ENCODE measurements at regions not wholly inside any gene's neighbourhood (a gene's known extent, or its start where the extent isn't known, plus 50 kb on each side); places are given as distances from the start of the nearest gene placed in this dataset.

GRCh38 chr15:95119041-95119610 is 887.8 kb downstream of the MCTP2 start:
- TF ChIP-seq CTCF (optimal IDR thresholded peaks at IDR 0.05 in 1 of 3, IDR thresholded peaks at IDR 0.05 in 1 of 3, conservative IDR thresholded peaks at IDR 0.05 in 1 of 3; ENCODE audit: extremely low read depth in 1 of 3, insufficient read depth in 2 of 3, low read length in 3 of 3) (no peak), EZH2 (IDR thresholded peaks at IDR 0.05; ENCODE audit: low read length) (no peak)

Data from keratinocyte (primary cell).